ENCODE measurements at regions not wholly inside any gene's neighbourhood (a gene's known extent, or its start where the extent isn't known, plus 50 kb on each side); places are given as distances from the start of the nearest gene placed in this dataset.

DNA sequence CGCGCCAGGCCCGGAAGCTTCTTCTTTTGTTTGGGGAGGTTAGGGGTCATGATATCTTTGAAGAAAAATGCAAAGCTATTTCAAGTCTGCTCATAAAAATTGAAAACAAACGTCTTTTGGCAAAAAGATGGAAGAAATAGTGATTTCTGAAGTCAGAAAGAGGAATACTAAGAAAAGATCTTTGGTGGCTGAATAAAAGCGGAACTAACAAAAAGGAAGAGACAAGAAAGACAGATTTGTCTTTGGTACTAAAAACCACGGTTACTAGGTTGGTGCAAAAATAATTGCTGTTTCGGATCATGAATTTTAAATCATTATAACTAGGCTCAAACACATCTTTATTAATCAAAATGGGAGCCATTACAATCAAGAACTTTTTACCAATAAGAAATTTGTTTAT, 164.6 kb upstream of the TRIB2 start:
- TF ChIP-seq GATA2 (IDR thresholded peaks at IDR 0.05; ENCODE audit: low read depth, low read length): no peak
- no peak for TF ChIP-seq GATA3 (IDR thresholded peaks at IDR 0.05; ENCODE audit: low read depth, low read length)

Data from SH-SY5Y (cell line).